NCI-H460 (cell line): ENCODE measurements at regions not wholly inside any gene's neighbourhood (a gene's known extent, or its start where the extent isn't known, plus 50 kb on each side); places are given as distances from the start of the nearest gene placed in this dataset.
"Not testable (repeated sequence)": the region's sequence is repeated elsewhere in the genome, so short reads cannot be mapped to it uniquely, and the experiment has no call there.

Experiments
- DNase-seq: peaks from one replicate; pipeline ENCODE4 v3.0.0-alpha.2; 2016; ENCODE audit warnings: low read depth; ENCODE audit errors: extremely low read depth

DNA sequence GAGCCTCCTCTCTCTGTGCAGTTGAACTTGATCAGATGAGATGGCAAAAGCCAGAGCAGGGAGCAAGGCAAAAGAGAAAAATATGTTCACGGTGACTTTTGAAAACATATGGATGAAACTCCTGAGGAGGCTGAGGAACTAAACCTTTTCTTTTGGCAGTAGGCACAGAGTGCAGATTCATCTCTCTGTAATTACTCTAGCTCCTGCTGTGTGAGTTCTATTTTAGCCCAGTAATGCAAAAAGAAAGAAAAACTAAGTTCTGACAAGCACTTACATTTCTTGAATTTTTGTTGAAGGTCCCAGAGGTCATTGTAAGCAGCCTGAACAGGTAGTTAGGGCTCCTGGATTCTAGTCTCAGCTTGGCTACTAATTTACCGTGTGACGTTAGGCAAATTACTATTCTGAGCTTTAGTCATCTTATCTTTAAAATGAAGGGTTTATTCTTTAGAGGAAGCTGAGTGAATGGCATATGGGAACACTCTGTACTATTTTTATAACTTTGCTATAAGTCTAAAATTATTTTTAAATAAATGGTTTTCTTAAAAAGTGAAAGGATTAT lies 114.7 kb upstream of the NBPF26 start:
- DNase-seq, result not testable (repeated sequence)

DNA sequence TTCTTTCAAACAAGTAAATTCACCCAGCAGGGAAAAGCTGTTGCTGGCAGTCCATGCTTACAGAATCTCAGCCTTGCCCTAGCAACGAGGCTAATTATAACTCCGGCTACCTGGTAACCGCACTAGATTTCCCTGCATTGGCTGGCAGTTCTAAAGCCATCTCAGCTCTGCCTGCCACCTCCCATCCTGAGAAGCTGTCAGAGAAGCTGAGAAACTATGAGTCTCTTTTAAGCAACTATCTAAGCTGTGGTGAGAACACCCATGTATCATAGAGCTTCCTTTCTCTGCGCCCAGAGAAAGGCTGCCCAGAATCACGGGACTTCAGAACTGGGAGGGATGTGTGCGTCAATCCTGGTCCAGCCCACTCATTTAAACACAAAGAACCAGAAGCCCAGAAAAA lies 113.9 kb upstream of the NBPF26 start:
- DNase-seq, result not testable (repeated sequence)

GRCh38 chr1:120614931-120615639 lies 108.7 kb upstream of the NBPF26 start:
- DNase-seq, result not testable (repeated sequence)

GRCh38 chr1:120617493-120617892 lies 106.3 kb upstream of the NBPF26 start:
- DNase-seq, result not testable (repeated sequence)

DNA sequence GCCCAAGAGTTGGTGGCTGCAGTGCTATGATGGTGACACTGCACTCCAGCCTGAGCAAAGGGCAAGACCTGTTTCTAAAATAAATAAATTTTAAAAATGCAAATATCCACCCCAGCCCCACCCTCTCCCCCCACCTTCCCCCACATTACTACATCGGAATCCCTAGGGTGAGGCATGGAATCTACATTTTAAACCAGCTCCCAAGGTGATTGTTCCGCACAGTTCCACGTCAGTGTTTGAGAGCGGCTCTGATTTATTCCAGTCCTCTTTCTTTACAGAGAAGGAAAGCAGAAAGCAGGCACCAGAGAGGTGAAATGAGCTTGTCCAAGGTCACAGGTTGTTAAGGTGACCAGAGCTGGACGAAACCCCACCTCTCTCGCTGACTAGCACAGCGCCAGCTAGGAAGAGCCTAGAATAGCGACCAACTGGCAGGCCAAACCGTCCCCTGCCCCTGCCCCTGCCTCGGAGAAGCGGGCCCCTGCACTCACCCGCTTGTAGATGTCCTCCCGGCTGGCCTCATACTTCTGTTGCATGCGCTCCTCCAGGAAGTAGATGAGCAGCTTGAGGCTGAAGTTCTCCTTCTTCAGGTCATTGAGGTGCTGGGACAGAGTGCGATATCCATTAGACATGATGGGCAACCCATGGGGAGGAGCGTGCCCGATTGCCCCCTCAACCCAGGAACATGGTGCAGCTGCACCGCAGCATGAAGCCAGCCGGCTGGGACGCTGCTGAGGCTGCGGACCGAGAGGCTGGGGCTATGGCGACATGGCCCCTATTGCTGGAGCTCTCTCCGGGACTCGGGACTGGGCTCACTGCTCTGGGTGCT lies 103.7 kb upstream of the NBPF26 start:
- DNase-seq, result not testable (repeated sequence)

- not testable (repeated sequence) for DNase-seq
These were observed 103.1 kb upstream of the NBPF26 start for GRCh38 chr1:120620693-120620969.

DNA sequence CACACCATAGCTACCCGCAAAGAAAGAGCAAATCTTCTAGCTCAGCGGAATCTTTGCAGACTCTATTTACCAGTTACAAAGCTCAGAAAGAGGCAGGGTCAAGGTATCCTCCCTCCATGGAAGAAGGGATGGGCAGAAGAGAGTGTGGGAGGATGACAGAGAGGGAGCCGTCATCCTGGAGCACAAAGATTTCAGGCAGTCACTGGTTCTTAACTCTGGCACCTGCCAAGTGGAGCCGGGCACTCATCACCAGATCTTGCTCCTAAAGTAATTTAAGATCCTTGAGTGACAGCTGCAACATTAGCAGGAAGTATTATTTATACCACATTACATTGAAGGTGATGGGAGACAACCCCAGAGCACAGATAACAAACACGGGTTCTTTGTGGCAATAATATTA lies 102.5 kb upstream of the NBPF26 start:
- not testable (repeated sequence) for DNase-seq

DNA sequence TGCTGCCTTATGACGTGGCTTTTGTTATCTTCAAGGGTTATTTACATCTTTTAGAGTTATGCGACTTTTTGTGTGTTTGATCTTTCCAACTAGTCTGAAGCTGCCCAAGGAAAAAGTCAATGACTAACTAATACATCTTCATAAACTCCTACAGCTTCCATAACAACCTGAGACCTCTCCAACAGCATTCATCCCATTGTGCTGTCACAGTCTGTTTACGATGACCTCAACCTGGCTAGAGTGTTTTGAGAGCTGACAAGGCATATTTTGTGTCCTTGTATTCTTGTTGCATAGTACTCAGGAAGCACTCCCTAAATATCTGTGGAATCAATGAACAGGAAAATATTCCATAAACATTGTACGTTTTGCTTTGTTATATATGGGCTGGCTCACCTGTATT lies 100.2 kb upstream of the NBPF26 start:
- DNase-seq, result not testable (repeated sequence)

- DNase-seq, result not testable (repeated sequence)
These were observed 99.1 kb upstream of the NBPF26 start for GRCh38 chr1:120624565-120625064.

DNA sequence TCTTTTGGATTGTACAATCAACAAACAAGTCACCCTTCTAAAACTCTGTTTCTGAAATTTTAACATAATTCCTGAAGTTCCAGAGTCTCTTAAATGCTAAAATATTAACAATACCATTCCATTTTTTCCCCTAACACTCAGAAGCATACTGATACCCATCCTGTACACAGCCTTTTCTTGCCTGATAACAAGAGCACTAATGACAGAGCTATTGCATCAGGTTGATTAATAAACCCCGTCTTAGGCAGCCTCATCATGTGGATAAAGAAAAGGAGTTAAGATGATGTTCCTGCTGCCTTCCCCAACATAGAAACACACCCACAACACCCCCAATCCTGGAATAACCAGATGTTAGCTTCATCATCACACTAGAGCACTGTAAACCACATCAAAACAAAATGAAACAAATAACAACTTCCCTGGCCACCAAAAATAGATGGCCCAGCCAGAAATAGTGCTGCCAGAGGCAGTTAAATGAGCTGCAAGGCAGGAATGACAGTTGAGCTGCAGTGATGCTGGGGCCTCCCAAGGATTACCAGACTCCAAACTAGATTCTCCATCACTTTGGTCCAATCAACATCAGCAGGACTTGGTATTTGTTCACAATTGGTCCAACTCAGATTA lies 93.8 kb upstream of the NBPF26 start:
- not testable (repeated sequence) for DNase-seq

DNA sequence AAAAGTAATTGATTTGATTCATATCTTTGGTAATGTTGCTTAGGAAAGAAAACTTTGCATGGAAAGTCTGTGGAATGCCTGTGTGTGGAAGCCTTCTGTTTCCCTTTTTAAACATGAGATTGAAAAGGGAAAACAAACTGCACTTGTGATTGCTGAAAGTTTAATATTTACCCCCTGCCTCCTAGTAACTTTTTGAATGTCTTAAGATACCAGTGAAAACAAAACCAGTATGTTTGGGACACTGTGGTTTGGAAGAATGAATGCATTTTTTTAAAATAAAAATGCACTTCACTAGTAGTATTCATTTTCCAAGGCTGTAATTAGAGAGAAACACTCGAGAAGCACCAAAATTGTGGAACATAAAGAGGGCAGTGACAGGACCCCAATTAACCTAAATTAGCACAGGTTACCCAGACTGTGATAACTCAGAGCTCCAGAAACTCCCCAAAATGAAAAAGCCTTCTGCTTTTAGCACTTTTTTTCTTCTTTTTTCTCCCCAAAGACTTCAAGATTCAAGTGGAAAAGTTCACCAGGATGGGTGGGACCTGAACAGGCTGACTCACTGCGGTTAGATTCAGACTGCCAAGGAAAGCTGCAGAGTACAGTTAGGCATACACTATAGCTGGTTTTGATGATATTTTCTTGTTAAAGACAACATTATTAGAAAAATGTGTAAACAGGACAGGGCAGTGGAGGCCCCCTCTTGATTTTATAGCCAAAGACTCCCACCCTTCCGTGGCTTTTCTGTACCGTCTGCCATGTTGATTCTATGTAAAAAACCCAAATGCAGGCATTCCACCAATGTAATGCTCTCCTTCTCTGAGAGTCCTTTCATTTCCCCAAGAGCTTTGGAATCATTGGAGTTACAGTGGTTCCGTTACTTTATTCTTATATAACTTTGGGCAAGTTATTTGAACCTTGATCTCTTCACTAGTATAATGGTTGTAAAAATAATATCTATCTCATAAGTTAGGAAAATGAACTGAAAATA lies 88.6 kb upstream of the NBPF26 start:
- not testable (repeated sequence) for DNase-seq

GRCh38 chr1:120640261-120641013 lies 83.3 kb upstream of the NBPF26 start:
- not testable (repeated sequence) for DNase-seq

DNA sequence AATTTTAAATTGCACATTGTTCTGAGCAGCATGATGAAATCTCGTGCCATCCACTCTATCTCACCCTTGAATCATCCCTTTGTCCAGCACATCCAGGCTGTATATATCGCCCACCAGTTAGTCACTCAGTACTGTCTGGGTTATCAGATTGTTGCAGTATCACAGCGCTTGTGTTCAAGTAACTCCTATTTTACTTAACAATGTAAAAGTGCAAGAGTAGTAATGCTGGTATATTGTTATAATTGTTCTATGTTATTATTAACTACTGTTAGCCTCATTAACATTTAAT lies 82.8 kb upstream of the NBPF26 start:
- not testable (repeated sequence) for DNase-seq

DNA sequence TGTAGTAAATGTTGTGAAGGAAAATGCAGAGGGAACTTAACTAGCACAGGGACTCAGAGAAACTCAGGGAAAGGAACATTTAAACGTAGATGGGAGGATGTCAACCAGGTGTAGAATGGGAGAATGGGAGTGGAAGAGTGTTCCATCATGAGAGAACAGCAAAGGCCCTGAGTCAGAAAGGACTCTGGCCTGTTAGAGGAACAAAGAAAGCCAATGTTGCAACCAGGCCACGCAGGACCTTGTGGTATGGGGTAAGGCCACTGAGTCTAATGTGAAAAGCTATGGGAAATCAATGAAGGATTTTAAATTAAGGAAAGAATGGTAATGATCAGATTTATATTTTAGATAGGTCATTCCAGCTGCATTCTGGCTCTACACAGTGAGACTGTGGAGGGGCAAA lies 76.6 kb upstream of the NBPF26 start:
- DNase-seq, result not testable (repeated sequence)

GRCh38 chr1:120648915-120649623 lies 74.7 kb upstream of the NBPF26 start:
- not testable (repeated sequence) for DNase-seq

DNA sequence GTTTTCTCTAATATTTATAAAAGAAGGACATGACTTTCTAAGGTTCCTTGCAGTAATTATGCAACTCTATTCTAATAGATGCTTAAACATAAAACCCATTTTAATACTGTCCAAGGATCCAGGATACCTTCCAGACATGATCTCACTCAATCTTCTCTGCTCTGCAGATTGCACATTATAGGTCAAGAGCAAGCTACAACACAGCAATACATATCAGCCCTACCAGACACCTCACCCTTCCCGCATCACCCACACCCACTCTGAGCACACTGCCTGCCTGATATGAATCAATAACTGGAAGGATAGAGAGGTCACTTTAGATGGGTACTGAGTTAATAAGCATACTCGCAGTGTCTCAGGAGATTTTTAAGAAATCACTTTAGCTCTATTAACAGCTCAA lies 74.0 kb upstream of the NBPF26 start:
- not testable (repeated sequence) for DNase-seq

- DNase-seq, result not testable (repeated sequence)
These were observed 69.6 kb upstream of the NBPF26 start for GRCh38 chr1:120654114-120654513.

- DNase-seq, result not testable (repeated sequence)
These were observed 68.4 kb upstream of the NBPF26 start for GRCh38 chr1:120655394-120655793.

DNA sequence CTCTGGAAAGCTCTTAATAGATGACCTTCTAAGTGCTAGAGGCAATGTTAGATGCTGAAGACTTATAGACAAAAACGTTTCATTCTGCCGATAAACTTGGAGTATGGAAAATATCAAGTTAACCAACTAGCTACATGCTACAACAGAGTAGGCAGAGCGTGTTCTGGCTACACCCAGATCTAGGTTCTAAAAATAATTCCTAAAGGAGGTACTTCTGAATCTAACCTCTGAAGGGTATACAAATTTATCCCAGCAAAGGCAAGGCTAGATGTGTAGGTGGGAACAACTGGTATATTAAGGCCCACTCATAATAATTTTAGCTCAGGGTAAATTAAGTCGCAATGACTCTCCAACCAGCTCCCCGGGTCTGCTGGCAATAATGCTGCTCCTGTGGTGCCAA lies 67.6 kb upstream of the NBPF26 start:
- not testable (repeated sequence) for DNase-seq
